Sigmoid colon (tissue), 4 donors: ENCODE measurements at regions not wholly inside any gene's neighbourhood (a gene's known extent, or its start where the extent isn't known, plus 50 kb on each side); places are given as distances from the start of the nearest gene placed in this dataset.

Source experiments
- CTCF ChIP-seq, 4 experiments: fragments of 450-650 bp in 3 of 4; fragments of 200-600 bp in 1 of 4; IDR thresholded peaks; one replicate each; pipeline ENCODE4 v1.5.1; 2016 to 2019; ENCODE audit warnings: antibody characterized with exemption in 4 of 4, mild to moderate bottlenecking in 3 of 4, moderate library complexity in 2 of 4
- POLR2A ChIP-seq, 2 donors: fragments of 450-650 bp; IDR thresholded peaks; one replicate each; pipeline ENCODE4 v1.6.1; 2016; ENCODE audit warnings: antibody characterized with exemption in 2 of 2, mild to moderate bottlenecking in 2 of 2, moderate library complexity in 2 of 2
- POLR2AphosphoS5 ChIP-seq, 4 donors: sonication (generic); formaldehyde crosslinking; IDR thresholded peaks; one replicate each; pipeline ENCODE4 v1.6.1; 2017; ENCODE audit warnings: antibody characterized with exemption in 4 of 4

GRCh38 chr3:13939206-13939605 lies 59.3 kb upstream of the WNT7A start:
- TF ChIP-seq POLR2A (IDR thresholded peaks at IDR 0.05) (no peak), CTCF (IDR thresholded peaks at IDR 0.05) (no peak), POLR2AphosphoS5 (IDR thresholded peaks at IDR 0.05) (no peak)
